Gastrocnemius medialis (tissue), 4 donors: ENCODE measurements at regions not wholly inside any gene's neighbourhood (a gene's known extent, or its start where the extent isn't known, plus 50 kb on each side); places are given as distances from the start of the nearest gene placed in this dataset.

Experiments used
- POLR2A ChIP-seq, 2 donors: fragments of 450-650 bp; IDR thresholded peaks; one replicate each; pipeline ENCODE4 v1.6.1; 2017; ENCODE audit warnings: antibody characterized with exemption in 2 of 2, mild to moderate bottlenecking in 2 of 2, moderate library complexity in 2 of 2
- TF ChIP-seq, protein P1 (sequence below), 5 experiments: fragments of 450-650 bp in 3 of 5; fragments of 200-600 bp in 2 of 5; sonication (generic) in 2 of 5; IDR thresholded peaks in 4 of 5; conservative IDR thresholded peaks in 1 of 5; 1 replicate in 4 of 5; 2 replicates in 1 of 5; pipeline ENCODE4 v1.5.1; 2016 to 2019; ENCODE audit warnings: antibody characterized with exemption in 5 of 5, mild to moderate bottlenecking in 3 of 5, moderate library complexity in 3 of 5

DNA sequence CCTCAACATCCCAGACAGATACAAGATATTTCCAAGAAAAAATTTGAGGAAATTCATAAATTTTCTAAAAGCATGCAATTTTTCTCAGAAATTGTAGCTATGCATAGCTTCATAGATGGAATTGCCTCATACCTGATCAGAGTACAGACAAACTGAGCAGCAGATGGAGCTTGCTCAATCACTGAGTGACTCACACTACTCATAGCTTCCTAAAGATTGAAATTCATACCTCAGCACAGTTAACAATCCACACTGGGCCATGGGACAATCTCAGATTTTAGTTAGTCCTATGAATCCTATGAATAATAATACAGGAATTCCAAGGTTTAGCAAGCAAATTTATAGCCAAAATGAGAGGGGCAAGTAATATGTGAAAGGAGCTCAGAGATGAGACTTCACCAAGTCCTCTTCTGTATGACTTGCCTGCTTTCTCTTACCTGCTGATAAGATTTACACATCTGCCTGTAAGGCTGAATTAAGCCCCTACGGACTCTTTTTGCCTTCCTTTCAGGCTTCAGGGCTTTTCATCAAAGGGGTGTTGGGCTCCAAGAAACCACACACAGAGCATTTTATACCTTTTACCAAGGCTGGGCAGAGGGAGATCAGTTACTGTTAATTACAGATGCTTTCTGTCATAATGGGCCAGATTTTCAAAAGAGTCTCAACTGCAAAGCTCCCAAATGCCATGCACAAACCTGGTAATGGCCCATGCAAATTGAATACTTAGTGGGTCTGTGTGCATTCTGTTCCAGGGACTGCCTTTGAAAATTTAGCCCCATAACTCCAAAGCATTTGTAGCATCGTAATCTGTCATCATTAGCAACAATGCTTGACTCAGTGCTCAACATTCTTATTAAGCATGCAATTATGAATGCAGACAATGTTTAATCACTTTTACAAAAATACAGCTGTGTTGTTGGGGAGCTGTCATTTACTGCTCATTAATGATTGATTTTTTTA is 439.3 kb downstream of the DTWD2 start:
- TF ChIP-seq, protein P1, sequence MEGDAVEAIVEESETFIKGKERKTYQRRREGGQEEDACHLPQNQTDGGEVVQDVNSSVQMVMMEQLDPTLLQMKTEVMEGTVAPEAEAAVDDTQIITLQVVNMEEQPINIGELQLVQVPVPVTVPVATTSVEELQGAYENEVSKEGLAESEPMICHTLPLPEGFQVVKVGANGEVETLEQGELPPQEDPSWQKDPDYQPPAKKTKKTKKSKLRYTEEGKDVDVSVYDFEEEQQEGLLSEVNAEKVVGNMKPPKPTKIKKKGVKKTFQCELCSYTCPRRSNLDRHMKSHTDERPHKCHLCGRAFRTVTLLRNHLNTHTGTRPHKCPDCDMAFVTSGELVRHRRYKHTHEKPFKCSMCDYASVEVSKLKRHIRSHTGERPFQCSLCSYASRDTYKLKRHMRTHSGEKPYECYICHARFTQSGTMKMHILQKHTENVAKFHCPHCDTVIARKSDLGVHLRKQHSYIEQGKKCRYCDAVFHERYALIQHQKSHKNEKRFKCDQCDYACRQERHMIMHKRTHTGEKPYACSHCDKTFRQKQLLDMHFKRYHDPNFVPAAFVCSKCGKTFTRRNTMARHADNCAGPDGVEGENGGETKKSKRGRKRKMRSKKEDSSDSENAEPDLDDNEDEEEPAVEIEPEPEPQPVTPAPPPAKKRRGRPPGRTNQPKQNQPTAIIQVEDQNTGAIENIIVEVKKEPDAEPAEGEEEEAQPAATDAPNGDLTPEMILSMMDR (IDR thresholded peaks at IDR 0.05 in 4 of 5, conservative IDR thresholded peaks at IDR 0.05 in 1 of 5) = no peak
- TF ChIP-seq POLR2A (IDR thresholded peaks at IDR 0.05) = no peak
